ENCODE measurements at regions not wholly inside any gene's neighbourhood (a gene's known extent, or its start where the extent isn't known, plus 50 kb on each side); places are given as distances from the start of the nearest gene placed in this dataset.
"Not testable (repeated sequence)": the region's sequence is repeated elsewhere in the genome, so short reads cannot be mapped to it uniquely, and the experiment has no call there.

DNA sequence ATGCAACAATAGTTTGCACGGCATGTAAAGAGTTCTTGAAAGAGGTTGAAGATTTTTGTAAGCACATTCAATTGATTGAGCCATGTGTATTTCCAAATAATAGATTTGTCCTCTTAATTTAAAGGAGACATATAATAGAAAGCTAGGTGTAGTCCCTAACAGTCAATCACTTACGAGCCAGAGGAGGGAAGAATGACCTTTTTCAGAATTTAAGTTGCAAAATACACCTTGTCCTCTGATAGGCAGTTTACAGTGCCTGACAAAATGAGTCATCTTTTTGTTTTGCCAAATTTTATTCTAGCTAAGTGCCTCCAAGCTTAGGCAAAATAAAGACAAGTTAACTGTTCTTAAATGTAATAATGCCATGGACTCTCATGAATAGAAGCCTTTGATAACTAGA, 88.3 kb upstream of the GOLGA6L4 start:
- not testable (repeated sequence) for TF ChIP-seq SUZ12 (IDR thresholded peaks at IDR 0.05; ENCODE audit: extremely low read depth, insufficient read depth, insufficient read length); YY1 (IDR thresholded peaks at IDR 0.05; ENCODE audit: insufficient read depth, insufficient read length); ZNF274 (IDR thresholded peaks at IDR 0.05; ENCODE audit: low read depth, low read length)
